HG02763 (cell line): ENCODE measurements at regions not wholly inside any gene's neighbourhood (a gene's known extent, or its start where the extent isn't known, plus 50 kb on each side); places are given as distances from the start of the nearest gene placed in this dataset.
A peak's percentile ranks its signal among the peaks of the same experiment; 100 is the strongest.
"Not testable (repeated sequence)": the region's sequence is repeated elsewhere in the genome, so short reads cannot be mapped to it uniquely, and the experiment has no call there.

Source experiments
- ATAC-seq: cut with Tn5 transposase; IDR thresholded peaks from one replicate; pipeline ENCODE4 v1.9.1; 2021; ENCODE audit warnings: mild to moderate bottlenecking, moderate library complexity; ENCODE audit not compliant: unreplicated experiment

DNA sequence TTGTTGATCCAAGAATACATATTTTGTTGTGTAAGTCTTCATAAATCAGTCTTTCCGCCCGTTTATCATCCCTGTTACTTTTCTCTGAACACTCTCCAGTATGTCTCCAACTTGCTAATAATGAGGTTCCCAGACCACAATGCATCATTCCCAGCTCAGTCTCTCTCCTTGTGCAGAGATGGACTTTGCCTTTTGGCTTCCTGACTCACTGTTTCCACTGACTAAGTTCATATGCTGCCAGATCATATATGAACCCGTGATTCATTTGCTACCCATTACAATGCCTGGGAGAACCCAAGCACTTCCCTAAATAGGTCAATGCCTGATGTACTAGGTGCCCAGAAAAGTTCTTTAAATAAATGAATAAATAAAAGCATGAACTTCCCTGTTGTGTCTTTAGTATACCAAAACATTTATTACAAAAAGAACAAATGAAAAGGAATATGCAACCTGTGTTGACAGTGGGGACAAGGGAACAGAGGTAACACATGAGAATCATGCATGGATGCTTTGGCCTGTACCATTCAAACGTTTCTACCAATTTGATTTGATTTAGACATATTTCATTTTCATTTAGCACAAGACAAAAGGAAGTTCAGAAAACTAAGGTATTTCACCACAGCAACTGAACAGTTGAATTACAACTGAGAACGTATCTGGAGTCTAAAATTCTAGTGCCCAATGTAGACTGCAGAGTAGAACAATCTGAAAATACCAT lies 215.4 kb upstream of the HNRNPA3 start:
- peak; percentile 47 for ATAC-seq

DNA sequence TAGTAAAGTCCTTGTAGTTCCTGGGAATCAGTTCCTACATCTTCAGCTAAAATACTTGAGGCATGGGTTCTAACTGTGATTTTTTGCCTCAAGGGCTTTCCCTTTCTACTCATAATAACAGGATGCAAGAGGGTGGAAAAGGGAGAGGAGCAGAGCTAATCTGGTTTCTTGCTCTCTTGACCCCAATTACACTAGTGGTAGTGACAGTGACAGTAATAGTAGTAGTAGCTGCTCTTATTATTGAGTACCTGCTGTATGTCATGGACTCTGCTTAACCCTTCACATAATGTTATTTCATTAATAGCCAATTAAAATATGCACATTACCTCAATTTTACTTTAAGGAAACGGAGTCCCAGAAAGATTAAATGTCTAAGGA lies 214.8 kb upstream of the HNRNPA3 start:
- no peak for ATAC-seq

DNA sequence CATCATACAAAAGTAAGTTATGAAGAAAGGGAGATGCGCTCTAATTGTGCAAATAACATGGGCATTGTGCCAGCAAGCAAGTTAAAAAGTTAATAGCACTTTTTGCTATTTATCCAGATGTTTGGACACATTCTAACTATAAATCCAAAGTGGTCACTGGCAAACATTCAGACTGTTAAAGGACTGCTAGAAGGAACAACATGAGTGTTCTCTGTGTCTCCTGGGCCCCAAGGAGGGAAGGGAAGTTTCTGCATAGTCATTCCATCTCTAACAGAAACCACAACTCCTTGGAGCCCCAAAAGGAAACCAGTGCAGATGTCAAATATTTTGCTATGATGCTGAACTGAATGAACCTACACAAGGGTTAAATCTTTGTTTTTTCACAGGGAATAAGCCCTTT lies 213.3 kb upstream of the HNRNPA3 start:
- ATAC-seq = peak; percentile 42

DNA sequence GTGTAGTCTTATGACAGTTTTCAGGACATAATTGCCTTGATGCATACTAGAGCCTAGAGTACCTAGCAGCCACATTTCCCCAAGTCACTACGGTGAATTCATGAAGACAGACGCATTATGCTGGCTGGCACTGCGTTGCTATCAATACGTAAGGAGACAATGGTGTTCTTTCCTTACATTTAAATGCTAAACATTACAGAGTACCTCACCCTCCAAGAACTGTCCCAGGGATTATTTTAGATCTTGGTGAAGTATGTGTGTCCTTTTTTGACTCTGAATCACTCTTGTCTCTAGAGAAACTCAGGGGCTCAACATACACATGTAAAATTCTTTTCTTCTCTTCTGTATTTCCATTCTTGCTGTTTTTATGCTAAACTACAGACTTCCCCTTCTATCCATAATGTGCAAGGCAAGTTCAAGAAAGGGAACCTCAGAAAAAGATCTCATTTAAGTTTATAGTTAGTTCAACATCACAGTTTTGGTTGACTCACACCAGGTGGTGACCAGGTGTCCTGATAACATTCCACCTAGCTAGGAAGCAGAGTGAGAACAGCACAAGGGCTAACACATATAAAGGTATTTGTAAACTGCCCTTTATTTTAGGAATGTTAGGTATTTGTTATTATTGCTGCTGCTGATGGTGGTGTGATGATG lies 212.4 kb upstream of the HNRNPA3 start:
- no peak for ATAC-seq

GRCh38 chr2:177000715-177001072 lies 211.9 kb upstream of the HNRNPA3 start:
- no peak for ATAC-seq

- ATAC-seq = no peak
These were observed 211.3 kb upstream of the HNRNPA3 start for GRCh38 chr2:177001334-177001733.

GRCh38 chr2:177002983-177003382 lies 209.6 kb upstream of the HNRNPA3 start:
- ATAC-seq = no peak

- ATAC-seq = not testable (repeated sequence)
These were observed 204.9 kb upstream of the HNRNPA3 start for GRCh38 chr2:177007726-177008125.

- ATAC-seq = not testable (repeated sequence)
These were observed 203.9 kb upstream of the HNRNPA3 start for GRCh38 chr2:177008662-177009061.

DNA sequence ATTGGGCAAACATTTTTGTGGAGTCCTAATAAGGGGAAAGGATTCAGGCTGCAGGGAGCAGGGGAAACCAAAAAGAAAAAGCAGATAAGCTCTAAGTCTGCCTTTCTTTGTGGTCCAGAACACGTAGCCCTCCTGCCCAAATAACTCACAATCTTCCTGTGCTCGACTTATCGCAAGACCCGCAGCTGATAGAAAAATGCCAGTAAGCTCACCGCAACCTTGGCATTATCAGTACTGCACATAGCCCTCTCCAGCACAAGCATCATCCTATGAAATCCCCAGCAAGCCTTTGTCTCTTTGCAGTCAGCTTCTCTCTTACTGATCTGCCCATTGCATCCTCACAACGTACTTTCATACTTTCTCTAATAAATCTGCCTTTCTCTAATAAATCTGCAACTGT lies 202.4 kb upstream of the HNRNPA3 start:
- ATAC-seq = no peak

- ATAC-seq = no peak
These were observed 201.7 kb upstream of the HNRNPA3 start for GRCh38 chr2:177010861-177011260.

- ATAC-seq = no peak
These were observed 197.6 kb upstream of the HNRNPA3 start for GRCh38 chr2:177014946-177015345.

- ATAC-seq = no peak
These were observed 197.2 kb upstream of the HNRNPA3 start for GRCh38 chr2:177015356-177015923.

DNA sequence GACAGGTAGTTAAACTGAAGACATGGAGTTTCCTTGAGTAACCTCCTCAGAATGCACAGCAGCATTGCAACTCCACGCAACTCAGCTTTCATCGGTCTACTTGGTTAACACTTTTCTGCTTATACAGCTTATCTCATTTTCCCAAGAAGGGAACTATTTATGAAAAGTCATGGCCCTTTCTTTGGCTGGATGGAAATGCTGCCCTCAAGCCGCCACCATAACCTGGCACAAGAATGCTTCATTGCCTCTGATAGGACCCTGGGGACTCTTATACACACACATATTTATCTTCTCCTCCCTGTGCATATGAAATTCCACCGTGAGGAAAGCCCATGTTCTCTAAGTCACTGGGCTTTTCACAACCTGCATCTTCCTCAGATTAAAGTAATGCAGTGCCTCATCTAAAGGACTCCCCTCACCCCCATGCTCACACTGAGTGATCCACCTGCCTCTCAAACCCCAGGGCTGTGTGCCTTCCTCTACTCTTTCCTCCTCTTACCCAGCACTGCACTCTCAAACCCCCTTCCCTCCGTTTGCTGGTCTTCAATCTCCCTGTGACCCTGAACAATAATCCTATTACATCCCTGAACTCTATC lies 192.0 kb upstream of the HNRNPA3 start:
- ATAC-seq = no peak

- no peak for ATAC-seq
These were observed 190.8 kb upstream of the HNRNPA3 start for GRCh38 chr2:177021706-177022343.

DNA sequence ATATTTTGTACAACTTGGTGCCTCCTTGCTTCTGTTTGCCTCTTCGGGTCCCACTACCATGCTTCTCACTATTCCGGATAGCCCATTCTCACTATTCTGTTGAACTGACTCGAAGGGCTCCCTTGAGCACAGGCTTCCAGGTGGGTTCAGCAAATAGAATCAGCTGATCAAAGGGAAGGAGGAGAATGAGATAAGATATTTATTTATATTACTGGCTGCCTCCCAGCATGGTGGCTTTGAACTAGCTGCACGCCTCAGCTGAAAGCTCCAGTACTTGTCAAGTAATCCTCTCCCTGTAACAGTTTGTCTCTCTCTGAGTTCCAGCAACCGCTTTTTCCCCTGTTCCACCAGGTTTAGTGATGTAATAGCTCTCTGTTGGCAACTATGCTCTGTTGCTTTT lies 187.8 kb upstream of the HNRNPA3 start:
- no peak for ATAC-seq

- ATAC-seq = no peak
These were observed 186.3 kb upstream of the HNRNPA3 start for GRCh38 chr2:177026253-177026652.

DNA sequence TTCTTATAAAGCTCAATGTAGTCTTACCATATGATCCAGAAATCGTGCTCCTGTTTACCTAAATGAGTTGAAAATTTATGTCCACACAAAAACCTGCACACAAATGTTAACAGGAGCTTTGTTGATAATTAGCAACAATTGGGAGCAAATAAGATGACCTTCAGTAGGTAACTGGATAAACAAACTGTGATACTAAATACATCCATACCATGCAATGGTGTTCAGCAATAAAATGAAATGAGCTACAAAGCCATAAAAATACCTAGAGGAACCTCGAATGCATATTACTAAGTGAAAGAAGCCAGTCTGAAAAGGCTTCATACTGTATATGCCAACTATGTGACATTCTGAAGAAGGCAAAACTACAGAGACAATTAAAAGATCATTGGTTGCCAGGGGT lies 185.6 kb upstream of the HNRNPA3 start:
- ATAC-seq = no peak

GRCh38 chr2:177028296-177028695 lies 184.3 kb upstream of the HNRNPA3 start:
- ATAC-seq = no peak

DNA sequence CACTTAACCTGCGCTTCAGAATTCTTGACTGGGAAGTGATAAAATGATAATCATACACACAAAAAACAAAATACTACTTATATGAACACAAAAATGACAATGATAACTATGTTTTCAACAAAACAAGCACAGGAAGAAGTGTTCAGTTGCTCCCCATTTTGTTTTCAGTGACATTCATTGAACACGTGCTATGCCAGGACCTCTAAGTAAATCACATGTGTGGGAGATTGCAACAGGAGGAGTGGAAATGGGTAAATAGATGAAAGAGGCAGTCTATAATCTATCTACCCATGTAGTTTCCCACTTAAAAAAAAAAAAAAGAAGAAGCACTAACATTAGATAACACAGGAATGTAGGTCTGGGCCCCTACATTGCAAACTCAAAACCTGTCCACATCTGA lies 183.5 kb upstream of the HNRNPA3 start:
- no peak for ATAC-seq

GRCh38 chr2:177029501-177029900 lies 183.1 kb upstream of the HNRNPA3 start:
- no peak for ATAC-seq

GRCh38 chr2:177029901-177030300 lies 182.7 kb upstream of the HNRNPA3 start:
- no peak for ATAC-seq
